ENCODE measurements at regions not wholly inside any gene's neighbourhood (a gene's known extent, or its start where the extent isn't known, plus 50 kb on each side); places are given as distances from the start of the nearest gene placed in this dataset.

DNA sequence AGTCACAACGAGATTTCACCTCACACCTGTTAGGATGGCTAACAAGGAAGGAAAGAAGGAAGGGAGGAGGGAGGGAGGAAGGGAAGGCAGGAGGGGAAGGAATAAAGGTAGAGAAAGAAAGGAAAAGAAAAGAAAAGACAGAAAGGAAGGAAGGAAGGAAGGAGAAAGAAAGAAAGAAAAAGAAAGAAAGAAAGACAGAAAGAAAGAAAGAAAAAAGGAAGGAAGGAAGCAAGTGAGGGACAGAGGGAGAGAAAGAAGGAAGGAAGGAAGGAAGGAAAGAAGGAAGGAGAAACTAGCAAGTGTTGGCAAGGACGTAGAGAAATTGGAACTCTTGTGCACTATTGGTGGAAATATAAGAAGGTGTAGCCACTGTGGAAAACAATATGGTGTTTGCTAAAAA is 52.2 kb downstream of the CCDC185 start:
- Histone ChIP-seq H3K4me1 (ENCODE audit: control insufficient read depth in 2 of 3, insufficient read depth in 2 of 3, low read depth in 1 of 3, low read length in 3 of 3) (no peaks in the 10 kb centered on the region), H3K36me3 (ENCODE audit: control insufficient read depth in 2 of 3, insufficient read depth in 3 of 3, low read length in 3 of 3) (no peaks in the 10 kb centered on the region), H3K27me3 (ENCODE audit: control insufficient read depth, insufficient read depth, low read length) (no peaks in the 10 kb centered on the region), H3K9me3 (ENCODE audit: control insufficient read depth in 2 of 3, insufficient read depth in 1 of 3, low read length in 3 of 3) (peaks cover 0 to 6% (median 0%) of the 10 kb centered on the region in 3 donors), H3K9ac (ENCODE audit: low read length in 3 of 3) (no peak overlapping the region), H3K4me3 (ENCODE audit: low read length in 3 of 3) (no peak overlapping the region), H3K27ac (ENCODE audit: low read depth in 2 of 2, low read length in 2 of 2) (no peak overlapping the region)
- no peak for DNase-seq
- intact Hi-C loops (cut with DNase I) = no loop called here
- TF ChIP-seq CTCF (IDR thresholded peaks at IDR 0.05; ENCODE audit: borderline replicate concordance, extremely low read depth, insufficient read depth) = no peak
- no peak for FAIRE-seq

DNA sequence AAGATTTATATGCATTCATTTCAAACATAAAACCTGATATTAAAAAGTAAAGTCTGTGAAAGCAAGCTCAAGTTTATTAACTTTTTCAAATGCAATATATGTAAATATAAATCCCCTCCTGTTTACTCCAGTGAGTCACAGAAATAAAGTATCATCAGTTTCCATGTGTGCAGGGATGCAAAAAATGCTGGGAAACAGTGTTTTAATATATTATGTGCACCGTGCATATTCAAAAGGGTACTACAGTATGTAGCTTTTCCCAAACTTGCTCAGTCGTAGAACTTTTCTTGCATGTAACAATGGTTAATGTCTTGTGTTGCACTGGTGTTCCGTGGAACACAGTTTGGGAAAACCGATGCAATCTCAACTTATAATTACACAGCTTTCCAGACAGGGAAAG is 60.7 kb downstream of the CCDC185 start:
- no peaks in the 10 kb centered on the region for H3K9me3 ChIP-seq (ENCODE audit: control insufficient read depth in 2 of 3, insufficient read depth in 1 of 3, low read length in 3 of 3)
- intact Hi-C loops (cut with DNase I) = no loop called here
- no peaks in the 10 kb centered on the region for H3K4me1 ChIP-seq (ENCODE audit: control insufficient read depth in 2 of 3, insufficient read depth in 2 of 3, low read depth in 1 of 3, low read length in 3 of 3)
- H3K4me3 ChIP-seq (ENCODE audit: low read length in 3 of 3) = no peak overlapping the region
- FAIRE-seq (no peak), DNase-seq (no peak)
- no peak overlapping the region for H3K9ac ChIP-seq (ENCODE audit: low read length in 3 of 3)
- no peaks in the 10 kb centered on the region for H3K36me3 ChIP-seq (ENCODE audit: control insufficient read depth in 2 of 3, insufficient read depth in 3 of 3, low read length in 3 of 3)
- no peak overlapping the region for H3K27ac ChIP-seq (ENCODE audit: low read depth in 2 of 2, low read length in 2 of 2)
- no peaks in the 10 kb centered on the region for H3K27me3 ChIP-seq (ENCODE audit: control insufficient read depth, insufficient read depth, low read length)
- TF ChIP-seq CTCF (IDR thresholded peaks at IDR 0.05; ENCODE audit: borderline replicate concordance, extremely low read depth, insufficient read depth) = no peak

GRCh38 chr1:223454959-223455358 is 61.7 kb downstream of the CCDC185 start:
- DNase-seq (no peak), FAIRE-seq (no peak)
- Histone ChIP-seq H3K4me3 (ENCODE audit: low read length in 3 of 3) (no peak overlapping the region), H3K9ac (ENCODE audit: low read length in 3 of 3) (no peak overlapping the region), H3K9me3 (ENCODE audit: control insufficient read depth in 2 of 3, insufficient read depth in 1 of 3, low read length in 3 of 3) (no peaks in the 10 kb centered on the region), H3K27me3 (ENCODE audit: control insufficient read depth, insufficient read depth, low read length) (no peaks in the 10 kb centered on the region), H3K36me3 (ENCODE audit: control insufficient read depth in 2 of 3, insufficient read depth in 3 of 3, low read length in 3 of 3) (no peaks in the 10 kb centered on the region), H3K4me1 (ENCODE audit: control insufficient read depth in 2 of 3, insufficient read depth in 2 of 3, low read depth in 1 of 3, low read length in 3 of 3) (no peaks in the 10 kb centered on the region), H3K27ac (ENCODE audit: low read depth in 2 of 2, low read length in 2 of 2) (no peak overlapping the region)
- TF ChIP-seq CTCF (IDR thresholded peaks at IDR 0.05; ENCODE audit: borderline replicate concordance, extremely low read depth, insufficient read depth) = no peak
- intact Hi-C loops (cut with DNase I) = no loop called here

DNA sequence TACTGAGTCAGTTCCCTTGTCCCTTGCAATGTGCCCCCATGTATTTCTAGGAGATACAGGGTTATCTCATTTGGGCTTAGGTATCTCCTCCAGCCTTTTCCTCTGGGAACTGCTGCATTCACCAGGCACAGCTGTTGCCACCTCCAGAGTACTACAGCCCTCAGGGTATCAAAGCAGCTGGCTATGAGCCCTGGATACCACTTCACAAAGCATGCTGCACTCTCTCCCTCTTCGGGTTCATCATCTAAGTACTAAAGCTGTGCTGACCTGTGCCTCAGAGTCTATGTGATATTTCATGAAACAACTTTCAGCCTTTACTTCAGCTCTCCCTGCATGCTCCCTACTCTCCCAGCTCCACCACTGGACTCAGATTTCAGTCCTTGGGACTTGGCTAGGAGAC is 62.3 kb downstream of the CCDC185 start:
- intact Hi-C loops (cut with DNase I) = no loop called here
- no peak for FAIRE-seq

More for the DNA sequence above, 62.3 kb downstream of the CCDC185 start:
- no peak overlapping the region for H3K27ac ChIP-seq (ENCODE audit: low read depth in 2 of 2, low read length in 2 of 2)
- no peaks in the 10 kb centered on the region for H3K9me3 ChIP-seq (ENCODE audit: control insufficient read depth in 2 of 3, insufficient read depth in 1 of 3, low read length in 3 of 3)
- H3K4me1 ChIP-seq (ENCODE audit: control insufficient read depth in 2 of 3, insufficient read depth in 2 of 3, low read depth in 1 of 3, low read length in 3 of 3) = no peaks in the 10 kb centered on the region
- no peak for DNase-seq
- H3K4me3 ChIP-seq (ENCODE audit: low read length in 3 of 3) = no peak overlapping the region
- no peak for TF ChIP-seq CTCF (IDR thresholded peaks at IDR 0.05; ENCODE audit: borderline replicate concordance, extremely low read depth, insufficient read depth)
- H3K27me3 ChIP-seq (ENCODE audit: control insufficient read depth, insufficient read depth, low read length) = no peaks in the 10 kb centered on the region
- no peaks in the 10 kb centered on the region for H3K36me3 ChIP-seq (ENCODE audit: control insufficient read depth in 2 of 3, insufficient read depth in 3 of 3, low read length in 3 of 3)
- H3K9ac ChIP-seq (ENCODE audit: low read length in 3 of 3) = no peak overlapping the region
